GM23338 (cell line): ENCODE measurements at regions not wholly inside any gene's neighbourhood (a gene's known extent, or its start where the extent isn't known, plus 50 kb on each side); places are given as distances from the start of the nearest gene placed in this dataset.
A peak's percentile ranks its signal among the peaks of the same experiment; 100 is the strongest.

ENCODE experiments used
- ATAC-seq: fragments of 200-7000 bp; cut with Tn5 transposase; 3 replicates; pipeline ENCODE4 v1.9.1; 2020
- DNase-seq: peaks from one replicate; pipeline ENCODE4 v3.0.0-alpha.2; 2015; ENCODE audit warnings: low spot score
- H2AFZ ChIP-seq: fragments of 200-600 bp; sonication (generic); 2 replicates; pipeline ENCODE4 v1.8.0; 2016; ENCODE audit warnings: antibody characterized with exemption, mild to moderate bottlenecking, moderate library complexity
- H3F3A ChIP-seq: fragments of 200-600 bp; sonication (generic); replicated peaks from 2 replicates; pipeline ENCODE4 v1.8.0; 2017; ENCODE audit warnings: antibody characterized with exemption, mixed run types, low read depth
- H3K27ac ChIP-seq: fragments of 200-600 bp; sonication (generic); 2 replicates; pipeline ENCODE4 v1.6.1; 2016; ENCODE audit warnings: low read depth
- H3K27me3 ChIP-seq: fragments of 200-600 bp; sonication (generic); 2 replicates; pipeline ENCODE4 v1.8.0; 2016; ENCODE audit warnings: mild to moderate bottlenecking, mixed run types, moderate library complexity; ENCODE audit not compliant: insufficient read depth
- H3K36me3 ChIP-seq: fragments of 200-600 bp; sonication (generic); 2 replicates; pipeline ENCODE4 v1.8.0; 2016; ENCODE audit warnings: mild to moderate bottlenecking; ENCODE audit not compliant: insufficient read depth
- H3K4me1 ChIP-seq: fragments of 200-600 bp; sonication (generic); 2 replicates; pipeline ENCODE4 v1.8.0; 2016; ENCODE audit warnings: mild to moderate bottlenecking, moderate library complexity; ENCODE audit not compliant: insufficient read depth
- H3K4me2 ChIP-seq: fragments of 200-600 bp; sonication (generic); 2 replicates; pipeline ENCODE4 v1.7.1; 2017; ENCODE audit warnings: mixed run types
- H3K4me3 ChIP-seq: fragments of 200-600 bp; sonication (generic); 2 replicates; pipeline ENCODE4 v1.6.1; 2016; ENCODE audit warnings: mixed run types
- H3K79me2 ChIP-seq: fragments of 200-600 bp; sonication (generic); replicated peaks from 2 replicates; pipeline ENCODE4 v1.8.0; 2017; ENCODE audit warnings: mild to moderate bottlenecking; ENCODE audit not compliant: insufficient read depth
- H3K9me2 ChIP-seq: fragments of 200-600 bp; sonication (generic); 2 replicates; pipeline ENCODE4 v1.8.0; 2017; ENCODE audit not compliant: insufficient read depth
- H4K20me1 ChIP-seq: fragments of 200-600 bp; sonication (generic); replicated peaks from 2 replicates; pipeline ENCODE4 v1.8.0; 2017; ENCODE audit warnings: mild to moderate bottlenecking; ENCODE audit not compliant: insufficient read depth
- H3K27ac Mint-ChIP-seq: 2 replicates; pipeline ENCODE4 v1.8.0; 2020; ENCODE audit warnings: inconsistent platforms, mild to moderate bottlenecking, moderate library complexity, mixed read lengths
- H3K27me3 Mint-ChIP-seq: 3 replicates; pipeline ENCODE4 v1.8.0; 2022; ENCODE audit warnings: low read depth, mild to moderate bottlenecking, moderate library complexity, mixed read lengths, inconsistent platforms; ENCODE audit not compliant: insufficient read depth, poor library complexity
- H3K36me3 Mint-ChIP-seq: 3 replicates; pipeline ENCODE4 v1.8.0; 2021; ENCODE audit warnings: low read depth, mild to moderate bottlenecking, inconsistent platforms, moderate library complexity, mixed read lengths
- H3K4me1 Mint-ChIP-seq: 3 replicates; pipeline ENCODE4 v1.8.0; 2020; ENCODE audit warnings: mild to moderate bottlenecking, inconsistent platforms, mixed read lengths
- H3K4me3 Mint-ChIP-seq: 3 replicates; pipeline ENCODE4 v1.8.0; 2021; ENCODE audit warnings: moderate library complexity, mild to moderate bottlenecking, inconsistent platforms, mixed read lengths
- H3K9me3 Mint-ChIP-seq: 3 replicates; pipeline ENCODE4 v1.8.0; 2020; ENCODE audit warnings: moderate library complexity, mild to moderate bottlenecking, inconsistent platforms, mixed read lengths
- CREB1 ChIP-seq: fragments of 250-450 bp; sonication (Bioruptor Pico); IDR thresholded peaks from 2 replicates; pipeline ENCODE4 v1.5.0; 2020; ENCODE audit warnings: low read depth, mild to moderate bottlenecking, moderate library complexity
- JUNB ChIP-seq: IDR thresholded peaks from one replicate; pipeline ENCODE4 v1.6.1; 2016; ENCODE audit warnings: antibody characterized with exemption; ENCODE audit not compliant: unreplicated experiment
- NANOG ChIP-seq: IDR thresholded peaks from 2 replicates; pipeline ENCODE4 v1.6.1; 2016; ENCODE audit warnings: antibody characterized with exemption, borderline replicate concordance
- REST ChIP-seq: IDR thresholded peaks from one replicate; pipeline ENCODE4 v1.6.1; 2018; ENCODE audit warnings: antibody characterized with exemption; ENCODE audit not compliant: unreplicated experiment
- STAT1 ChIP-seq: IDR thresholded peaks from one replicate; pipeline ENCODE4 v1.6.1; 2016; ENCODE audit warnings: antibody characterized with exemption; ENCODE audit not compliant: unreplicated experiment
- ZNF114 ChIP-seq: fragments of 250-450 bp; sonication (Bioruptor Pico); IDR thresholded peaks from 2 replicates; pipeline ENCODE4 v1.5.0; 2020; ENCODE audit warnings: mild to moderate bottlenecking, moderate library complexity
- ZNF331 ChIP-seq: fragments of 250-450 bp; sonication (Bioruptor Pico); IDR thresholded peaks from 2 replicates; pipeline ENCODE4 v1.5.0; 2020; ENCODE audit warnings: low read depth, mild to moderate bottlenecking, moderate library complexity
- TF ChIP-seq, protein P1 (sequence below), 2 experiments: fragments of 200-600 bp in 1 of 2; sonication (generic) in 1 of 2; conservative IDR thresholded peaks; 2 replicates each; pipeline versions ENCODE4 v1.5.1 to v1.6.1; 2016 to 2017; ENCODE audit warnings: antibody characterized with exemption in 2 of 2, low read depth in 2 of 2, mild to moderate bottlenecking in 2 of 2, moderate library complexity in 1 of 2
- TF ChIP-seq, protein P2 (sequence below): fragments of 250-450 bp; sonication (Bioruptor Pico); IDR thresholded peaks from 2 replicates; pipeline ENCODE4 v1.5.0; 2020; ENCODE audit warnings: mild to moderate bottlenecking, moderate library complexity

DNA sequence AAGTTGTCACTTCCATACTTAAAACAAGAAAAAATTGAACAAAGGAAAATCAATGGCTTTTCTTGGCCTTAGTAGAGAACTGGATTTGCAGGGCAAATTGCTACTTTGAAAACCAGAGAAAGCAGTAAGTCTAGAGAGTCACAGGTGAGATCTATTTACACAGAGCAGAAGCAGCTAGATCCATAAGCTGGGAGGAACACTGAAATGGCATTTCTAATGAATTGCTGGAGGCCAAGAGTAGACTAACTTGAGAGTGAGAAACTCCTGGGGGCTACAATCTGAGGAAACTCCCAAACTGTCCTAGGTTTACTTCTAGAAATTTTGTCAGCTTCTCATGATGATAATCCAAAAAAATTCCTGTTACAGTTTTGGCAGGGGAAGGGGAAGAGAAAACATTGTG, 133.3 kb downstream of the SPCS3 start:
- Histone ChIP-seq H3K79me2 (no peaks in the 10 kb centered on the region), H4K20me1 (no peaks in the 10 kb centered on the region), H3K36me3 (no peaks in the 10 kb centered on the region), H3K27me3 (no peaks in the 10 kb centered on the region), H3K9me2 (no peaks in the 10 kb centered on the region), H3K4me1 (no peaks in the 10 kb centered on the region), H3K4me2 (no peak overlapping the region), H3K27ac (no peak overlapping the region), H3F3A (no peaks in the 10 kb centered on the region), H3K4me3 (no peak overlapping the region), H2AFZ (peak overlapping the region; percentile 45; the same call in 1 of the 2 replicates)
- Mint-ChIP-seq H3K36me3 (no peaks in the 10 kb centered on the region), H3K27ac (0 out of 2 replicates have a peak overlapping the region, but pooled peaks have one; percentile 8), H3K9me3 (no peaks in the 10 kb centered on the region), H3K4me1 (peaks cover 9% of the 10 kb centered on the region), H3K27me3 (no peaks in the 10 kb centered on the region), H3K4me3 (no peak overlapping the region)
- ATAC-seq (no peak), DNase-seq (no peak)
- TF ChIP-seq, protein P1, sequence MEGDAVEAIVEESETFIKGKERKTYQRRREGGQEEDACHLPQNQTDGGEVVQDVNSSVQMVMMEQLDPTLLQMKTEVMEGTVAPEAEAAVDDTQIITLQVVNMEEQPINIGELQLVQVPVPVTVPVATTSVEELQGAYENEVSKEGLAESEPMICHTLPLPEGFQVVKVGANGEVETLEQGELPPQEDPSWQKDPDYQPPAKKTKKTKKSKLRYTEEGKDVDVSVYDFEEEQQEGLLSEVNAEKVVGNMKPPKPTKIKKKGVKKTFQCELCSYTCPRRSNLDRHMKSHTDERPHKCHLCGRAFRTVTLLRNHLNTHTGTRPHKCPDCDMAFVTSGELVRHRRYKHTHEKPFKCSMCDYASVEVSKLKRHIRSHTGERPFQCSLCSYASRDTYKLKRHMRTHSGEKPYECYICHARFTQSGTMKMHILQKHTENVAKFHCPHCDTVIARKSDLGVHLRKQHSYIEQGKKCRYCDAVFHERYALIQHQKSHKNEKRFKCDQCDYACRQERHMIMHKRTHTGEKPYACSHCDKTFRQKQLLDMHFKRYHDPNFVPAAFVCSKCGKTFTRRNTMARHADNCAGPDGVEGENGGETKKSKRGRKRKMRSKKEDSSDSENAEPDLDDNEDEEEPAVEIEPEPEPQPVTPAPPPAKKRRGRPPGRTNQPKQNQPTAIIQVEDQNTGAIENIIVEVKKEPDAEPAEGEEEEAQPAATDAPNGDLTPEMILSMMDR (conservative IDR thresholded peaks at IDR 0.05; ENCODE audit: low read depth in 2 of 2) = no peak
- TF ChIP-seq ZNF114 (CRISPR knock-in tag) = no peak
- TF ChIP-seq JUNB = no peak
- no peak for TF ChIP-seq CREB1 (CRISPR knock-in tag)
- TF ChIP-seq ZNF331 = no peak

DNA sequence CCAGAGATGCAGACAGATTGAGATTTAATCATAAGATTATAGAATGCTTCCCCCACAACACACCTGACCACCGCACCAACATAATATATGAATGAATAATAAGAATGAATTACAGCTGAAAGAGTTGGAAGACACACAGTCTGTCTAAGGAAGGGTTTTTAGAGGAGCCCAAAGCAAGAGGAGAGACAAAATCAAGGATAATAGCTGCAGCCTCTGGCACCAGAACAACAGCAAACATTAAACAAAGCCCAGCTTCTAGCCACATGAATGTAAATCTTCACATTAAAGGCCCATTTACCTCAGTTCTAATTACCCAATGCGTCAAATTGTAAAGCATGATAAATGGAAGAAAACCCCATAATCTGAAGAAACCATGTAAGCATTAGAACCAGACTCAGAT, 133.9 kb downstream of the SPCS3 start:
- ATAC-seq = no peak
- no peak for TF ChIP-seq ZNF114 (CRISPR knock-in tag)
- no peak for TF ChIP-seq CREB1 (CRISPR knock-in tag)
- TF ChIP-seq, protein P2, sequence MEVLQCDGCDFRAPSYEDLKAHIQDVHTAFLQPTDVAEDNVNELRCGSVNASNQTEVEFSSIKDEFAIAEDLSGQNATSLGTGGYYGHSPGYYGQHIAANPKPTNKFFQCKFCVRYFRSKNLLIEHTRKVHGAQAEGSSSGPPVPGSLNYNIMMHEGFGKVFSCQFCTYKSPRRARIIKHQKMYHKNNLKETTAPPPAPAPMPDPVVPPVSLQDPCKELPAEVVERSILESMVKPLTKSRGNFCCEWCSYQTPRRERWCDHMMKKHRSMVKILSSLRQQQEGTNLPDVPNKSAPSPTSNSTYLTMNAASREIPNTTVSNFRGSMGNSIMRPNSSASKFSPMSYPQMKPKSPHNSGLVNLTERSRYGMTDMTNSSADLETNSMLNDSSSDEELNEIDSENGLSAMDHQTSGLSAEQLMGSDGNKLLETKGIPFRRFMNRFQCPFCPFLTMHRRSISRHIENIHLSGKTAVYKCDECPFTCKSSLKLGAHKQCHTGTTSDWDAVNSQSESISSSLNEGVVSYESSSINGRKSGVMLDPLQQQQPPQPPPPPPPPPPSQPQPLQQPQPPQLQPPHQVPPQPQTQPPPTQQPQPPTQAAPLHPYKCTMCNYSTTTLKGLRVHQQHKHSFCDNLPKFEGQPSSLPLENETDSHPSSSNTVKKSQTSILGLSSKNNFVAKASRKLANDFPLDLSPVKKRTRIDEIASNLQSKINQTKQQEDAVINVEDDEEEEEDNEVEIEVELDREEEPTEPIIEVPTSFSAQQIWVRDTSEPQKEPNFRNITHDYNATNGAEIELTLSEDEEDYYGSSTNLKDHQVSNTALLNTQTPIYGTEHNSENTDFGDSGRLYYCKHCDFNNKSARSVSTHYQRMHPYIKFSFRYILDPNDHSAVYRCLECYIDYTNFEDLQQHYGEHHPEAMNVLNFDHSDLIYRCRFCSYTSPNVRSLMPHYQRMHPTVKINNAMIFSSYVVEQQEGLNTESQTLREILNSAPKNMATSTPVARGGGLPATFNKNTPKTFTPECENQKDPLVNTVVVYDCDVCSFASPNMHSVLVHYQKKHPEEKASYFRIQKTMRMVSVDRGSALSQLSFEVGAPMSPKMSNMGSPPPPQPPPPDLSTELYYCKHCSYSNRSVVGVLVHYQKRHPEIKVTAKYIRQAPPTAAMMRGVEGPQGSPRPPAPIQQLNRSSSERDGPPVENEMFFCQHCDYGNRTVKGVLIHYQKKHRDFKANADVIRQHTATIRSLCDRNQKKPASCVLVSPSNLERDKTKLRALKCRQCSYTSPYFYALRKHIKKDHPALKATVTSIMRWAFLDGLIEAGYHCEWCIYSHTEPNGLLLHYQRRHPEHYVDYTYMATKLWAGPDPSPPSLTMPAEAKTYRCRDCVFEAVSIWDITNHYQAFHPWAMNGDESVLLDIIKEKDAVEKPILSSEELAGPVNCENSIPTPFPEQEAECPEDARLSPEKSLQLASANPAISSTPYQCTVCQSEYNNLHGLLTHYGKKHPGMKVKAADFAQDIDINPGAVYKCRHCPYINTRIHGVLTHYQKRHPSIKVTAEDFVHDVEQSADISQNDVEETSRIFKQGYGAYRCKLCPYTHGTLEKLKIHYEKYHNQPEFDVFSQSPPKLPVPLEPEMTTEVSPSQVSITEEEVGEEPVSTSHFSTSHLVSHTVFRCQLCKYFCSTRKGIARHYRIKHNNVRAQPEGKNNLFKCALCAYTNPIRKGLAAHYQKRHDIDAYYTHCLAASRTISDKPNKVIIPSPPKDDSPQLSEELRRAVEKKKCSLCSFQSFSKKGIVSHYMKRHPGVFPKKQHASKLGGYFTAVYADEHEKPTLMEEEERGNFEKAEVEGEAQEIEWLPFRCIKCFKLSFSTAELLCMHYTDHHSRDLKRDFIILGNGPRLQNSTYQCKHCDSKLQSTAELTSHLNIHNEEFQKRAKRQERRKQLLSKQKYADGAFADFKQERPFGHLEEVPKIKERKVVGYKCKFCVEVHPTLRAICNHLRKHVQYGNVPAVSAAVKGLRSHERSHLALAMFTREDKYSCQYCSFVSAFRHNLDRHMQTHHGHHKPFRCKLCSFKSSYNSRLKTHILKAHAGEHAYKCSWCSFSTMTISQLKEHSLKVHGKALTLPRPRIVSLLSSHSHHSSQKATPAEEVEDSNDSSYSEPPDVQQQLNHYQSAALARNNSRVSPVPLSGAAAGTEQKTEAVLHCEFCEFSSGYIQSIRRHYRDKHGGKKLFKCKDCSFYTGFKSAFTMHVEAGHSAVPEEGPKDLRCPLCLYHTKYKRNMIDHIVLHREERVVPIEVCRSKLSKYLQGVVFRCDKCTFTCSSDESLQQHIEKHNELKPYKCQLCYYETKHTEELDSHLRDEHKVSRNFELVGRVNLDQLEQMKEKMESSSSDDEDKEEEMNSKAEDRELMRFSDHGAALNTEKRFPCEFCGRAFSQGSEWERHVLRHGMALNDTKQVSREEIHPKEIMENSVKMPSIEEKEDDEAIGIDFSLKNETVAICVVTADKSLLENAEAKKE (CRISPR knock-in tag) = no peak
- TF ChIP-seq STAT1 = no peak
- TF ChIP-seq NANOG = no peak
- TF ChIP-seq REST = no peak
- DNase-seq = no peak
- no peaks in the 10 kb centered on the region for H4K20me1 ChIP-seq
- no peaks in the 10 kb centered on the region for H3K9me2 ChIP-seq
- H3K79me2 ChIP-seq = no peaks in the 10 kb centered on the region
- Mint-ChIP-seq H3K9me3 (no peaks in the 10 kb centered on the region), H3K36me3 (no peaks in the 10 kb centered on the region), H3K27me3 (no peaks in the 10 kb centered on the region), H3K4me3 (no peak overlapping the region), H3K4me1 (peaks cover 9% of the 10 kb centered on the region), H3K27ac (0 out of 2 replicates have a peak overlapping the region, but pooled peaks have one; percentile 8)
- H2AFZ ChIP-seq = peak overlapping the region; percentile 45; the same call in 1 of the 2 replicates
- no peaks in the 10 kb centered on the region for H3K4me1 ChIP-seq
- no peak overlapping the region for H3K27ac ChIP-seq
- H3K36me3 ChIP-seq = no peaks in the 10 kb centered on the region
- H3K4me3 ChIP-seq = no peak overlapping the region
- no peaks in the 10 kb centered on the region for H3K27me3 ChIP-seq
- H3F3A ChIP-seq = no peaks in the 10 kb centered on the region
- no peak overlapping the region for H3K4me2 ChIP-seq
